Gastroesophageal sphincter (tissue), 4 donors: ENCODE measurements at regions not wholly inside any gene's neighbourhood (a gene's known extent, or its start where the extent isn't known, plus 50 kb on each side); places are given as distances from the start of the nearest gene placed in this dataset.

ENCODE experiments used
- ATAC-seq: fragments of 150-250 bp; one replicate; pipeline ENCODE4 v1.9.1; 2016; ENCODE audit warnings: mild to moderate bottlenecking, moderate library complexity
- H3K27ac ChIP-seq, 4 donors: fragments of 200-600 bp; sonication (generic) in 3 of 4; 1 replicate in 3 of 4; 2 replicates in 1 of 4; pipeline ENCODE4 v1.5.1; 2016 to 2019
- H3K27me3 ChIP-seq: fragments of 200-600 bp; sonication (generic); one replicate; pipeline ENCODE4 v1.5.1; 2019
- H3K36me3 ChIP-seq, 2 donors: fragments of 200-600 bp; sonication (generic); one replicate each; pipeline ENCODE4 v1.5.1; 2019; ENCODE audit warnings: control low read depth in 1 of 2
- H3K4me1 ChIP-seq, 3 donors: fragments of 200-600 bp; sonication (generic); 1 replicate in 2 of 3; 2 replicates in 1 of 3; pipeline ENCODE4 v1.5.1; 2016 to 2019; ENCODE audit warnings: control low read depth in 2 of 3
- H3K4me3 ChIP-seq, 2 donors: fragments of 200-600 bp; sonication (generic); one replicate each; pipeline ENCODE4 v1.5.1; 2019; ENCODE audit warnings: mild to moderate bottlenecking in 1 of 2, moderate library complexity in 1 of 2
- H3K9me3 ChIP-seq, 3 donors: fragments of 200-600 bp; sonication (generic); one replicate each; pipeline ENCODE4 v1.5.1; 2017 to 2019; ENCODE audit warnings: control low read depth in 2 of 3
- CTCF ChIP-seq, 4 experiments: fragments of 200-600 bp in 2 of 4; fragments of 450-650 bp in 2 of 4; sonication (generic) in 1 of 4; IDR thresholded peaks; one replicate each; pipeline ENCODE4 v1.5.1; 2017 to 2019; ENCODE audit warnings: antibody characterized with exemption in 4 of 4, mild to moderate bottlenecking in 2 of 4, moderate library complexity in 2 of 4
- EP300 ChIP-seq: sonication (generic); formaldehyde crosslinking; IDR thresholded peaks from one replicate; pipeline ENCODE4 v1.6.1; 2017; ENCODE audit warnings: antibody characterized with exemption, mild to moderate bottlenecking
- POLR2A ChIP-seq, 2 donors: fragments of 450-650 bp; IDR thresholded peaks; one replicate each; pipeline ENCODE4 v1.6.1; 2017; ENCODE audit warnings: antibody characterized with exemption in 2 of 2, mild to moderate bottlenecking in 2 of 2, moderate library complexity in 1 of 2
- POLR2AphosphoS5 ChIP-seq: sonication (generic); formaldehyde crosslinking; IDR thresholded peaks from one replicate; pipeline ENCODE4 v1.6.1; 2017; ENCODE audit warnings: antibody characterized with exemption
- WGBS, 2 donors: methylation state at CpG; one replicate each; pipeline ENCODE4 v1.1.5; 2018; ENCODE audit warnings: low coverage in 1 of 2; 5-methylcytosine and 5-hydroxymethylcytosine counted together

GRCh38 chr9:3012245-3012644 is 168.3 kb upstream of the PUM3 start:
- Histone ChIP-seq H3K4me3 (no peak overlapping the region), H3K4me1 (peaks cover 0 to 4% (median 0%) of the 10 kb centered on the region in 3 donors), H3K27ac (no peak overlapping the region), H3K36me3 (no peaks in the 10 kb centered on the region), H3K9me3 (no peaks in the 10 kb centered on the region), H3K27me3 (no peaks in the 10 kb centered on the region)
- no peak for TF ChIP-seq EP300
- no peak for TF ChIP-seq POLR2AphosphoS5
- no peak for TF ChIP-seq CTCF (IDR thresholded peaks at IDR 0.05)
- TF ChIP-seq POLR2A (IDR thresholded peaks at IDR 0.05), result no peak
- WGBS, 2 donors, result 66 to 74% methylated on average over 6 of the region's 6 CpGs
- ATAC-seq, result no peak

GRCh38 chr9:3008091-3008490 is 164.2 kb upstream of the PUM3 start:
- H3K4me3 ChIP-seq, result no peak overlapping the region
- H3K27me3 ChIP-seq, result no peaks in the 10 kb centered on the region
- H3K4me1 ChIP-seq, result peaks cover 4 to 31% (median 6%) of the 10 kb centered on the region in 3 donors
- no peaks in the 10 kb centered on the region for H3K36me3 ChIP-seq
- no peak overlapping the region for H3K27ac ChIP-seq
- no peaks in the 10 kb centered on the region for H3K9me3 ChIP-seq
- TF ChIP-seq CTCF (IDR thresholded peaks at IDR 0.05), result no peak
- no peak for TF ChIP-seq POLR2AphosphoS5
- TF ChIP-seq POLR2A (IDR thresholded peaks at IDR 0.05), result no peak
- TF ChIP-seq EP300, result no peak
- 86 to 88% methylated on average over 2 to 3 of the region's 4 CpGs for WGBS, 2 donors
- no peak for ATAC-seq

- H3K27ac ChIP-seq, result no peak overlapping the region
- WGBS, 2 donors, result 23 to 50% methylated on average over 1 of the region's 1 CpG
- TF ChIP-seq POLR2A (IDR thresholded peaks at IDR 0.05) (no peak), EP300 (no peak), POLR2AphosphoS5 (no peak), CTCF (IDR thresholded peaks at IDR 0.05) (no peak)
- no peaks in the 10 kb centered on the region for H3K9me3 ChIP-seq
- ATAC-seq, result no peak
- H3K4me1 ChIP-seq, result peaks cover 4 to 31% (median 6%) of the 10 kb centered on the region in 3 donors
- H3K27me3 ChIP-seq, result no peaks in the 10 kb centered on the region
- no peaks in the 10 kb centered on the region for H3K36me3 ChIP-seq
- H3K4me3 ChIP-seq, result no peak overlapping the region
Measured at GRCh38 chr9:3007326-3007725, 163.4 kb upstream of the PUM3 start.

GRCh38 chr9:3006851-3007250 is 163.0 kb upstream of the PUM3 start:
- TF ChIP-seq POLR2A (IDR thresholded peaks at IDR 0.05), result no peak
- no peak for TF ChIP-seq POLR2AphosphoS5
- TF ChIP-seq EP300, result no peak
- TF ChIP-seq CTCF (IDR thresholded peaks at IDR 0.05), result no peak
- no peaks in the 10 kb centered on the region for H3K9me3 ChIP-seq
- H3K36me3 ChIP-seq, result no peaks in the 10 kb centered on the region
- ATAC-seq, result no peak
- H3K27ac ChIP-seq, result peak overlapping the region in 1 of 4 donors; percentile 16
- H3K4me3 ChIP-seq, result no peak overlapping the region
- H3K27me3 ChIP-seq, result no peaks in the 10 kb centered on the region
- peaks cover 4 to 31% (median 6%) of the 10 kb centered on the region in 3 donors for H3K4me1 ChIP-seq

GRCh38 chr9:3004572-3004971 is 160.7 kb upstream of the PUM3 start:
- no peaks in the 10 kb centered on the region for H3K9me3 ChIP-seq
- TF ChIP-seq CTCF (IDR thresholded peaks at IDR 0.05), result no peak
- no peak for TF ChIP-seq POLR2AphosphoS5
- no peak for TF ChIP-seq EP300
- TF ChIP-seq POLR2A (IDR thresholded peaks at IDR 0.05), result no peak
- no peak overlapping the region for H3K27ac ChIP-seq
- WGBS, 2 donors, result 91 to 100% methylated on average over 1 of the region's 1 CpG
- no peak overlapping the region for H3K4me3 ChIP-seq
- no peaks in the 10 kb centered on the region for H3K27me3 ChIP-seq
- peaks cover 4 to 31% (median 6%) of the 10 kb centered on the region in 3 donors for H3K4me1 ChIP-seq
- no peak for ATAC-seq
- H3K36me3 ChIP-seq, result no peaks in the 10 kb centered on the region
